Stomach smooth muscle (tissue), 2 donors: ENCODE measurements at regions not wholly inside any gene's neighbourhood (a gene's known extent, or its start where the extent isn't known, plus 50 kb on each side); places are given as distances from the start of the nearest gene placed in this dataset.

ENCODE experiments used
- H3K27ac ChIP-seq: one replicate; pipeline ENCODE4 v1.7.0; 2013; ENCODE audit warnings: mild to moderate bottlenecking, low read length, inconsistent platforms
- H3K27me3 ChIP-seq, 2 donors: one replicate each; pipeline ENCODE4 v1.7.0; 2013; ENCODE audit warnings: low read length in 2 of 2; ENCODE audit not compliant: insufficient read depth in 2 of 2, control insufficient read depth in 1 of 2
- H3K36me3 ChIP-seq, 2 donors: one replicate each; pipeline ENCODE4 v1.7.0; 2013; ENCODE audit warnings: low read length in 2 of 2; ENCODE audit not compliant: control insufficient read depth in 2 of 2, insufficient read depth in 2 of 2
- H3K4me1 ChIP-seq: one replicate; pipeline ENCODE4 v1.7.0; 2013; ENCODE audit warnings: low read length; ENCODE audit not compliant: control insufficient read depth, insufficient read depth
- H3K4me3 ChIP-seq, 2 donors: one replicate each; pipeline ENCODE4 v1.7.0; 2013; ENCODE audit warnings: low read length in 2 of 2
- H3K9ac ChIP-seq, 2 donors: one replicate each; pipeline ENCODE4 v1.7.0; 2013; ENCODE audit warnings: low read length in 2 of 2, mild to moderate bottlenecking in 1 of 2
- H3K9me3 ChIP-seq, 2 donors: one replicate each; pipeline ENCODE4 v1.7.0; 2013; ENCODE audit warnings: low read length in 2 of 2; ENCODE audit not compliant: control insufficient read depth in 2 of 2
- donor health status: healthy.
- donor health status: Pancreatic carcinoma.

DNA sequence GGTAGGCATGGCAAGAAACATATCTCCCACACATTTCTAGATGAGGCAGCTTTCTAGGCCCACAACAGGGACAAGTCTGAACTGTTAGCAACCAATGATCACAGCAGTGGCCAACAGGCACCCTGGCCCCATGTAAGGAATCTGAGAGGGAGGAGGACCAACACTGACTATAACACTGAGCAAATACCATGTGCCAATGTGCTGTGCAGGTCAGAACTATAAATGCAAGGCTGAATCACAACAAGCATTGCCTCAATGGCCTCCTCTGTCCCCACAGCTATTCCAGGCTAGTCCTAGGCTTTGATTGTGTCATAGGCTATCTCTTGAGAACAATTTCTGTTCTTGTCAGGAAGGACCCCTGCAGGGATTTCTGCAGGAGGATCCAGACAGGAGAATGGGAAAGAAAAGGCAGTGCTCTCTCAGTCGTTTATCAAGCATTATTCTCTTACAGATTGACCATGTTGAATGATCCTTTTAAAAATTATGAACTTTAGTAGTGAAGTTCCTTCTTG lies 221.2 kb downstream of the TLE1 start:
- Histone ChIP-seq H3K4me3 (no peak overlapping the region), H3K36me3 (no peaks in the 10 kb centered on the region), H3K9me3 (no peaks in the 10 kb centered on the region), H3K9ac (no peak overlapping the region), H3K27me3 (no peaks in the 10 kb centered on the region), H3K27ac (no peak overlapping the region), H3K4me1 (no peaks in the 10 kb centered on the region)

DNA sequence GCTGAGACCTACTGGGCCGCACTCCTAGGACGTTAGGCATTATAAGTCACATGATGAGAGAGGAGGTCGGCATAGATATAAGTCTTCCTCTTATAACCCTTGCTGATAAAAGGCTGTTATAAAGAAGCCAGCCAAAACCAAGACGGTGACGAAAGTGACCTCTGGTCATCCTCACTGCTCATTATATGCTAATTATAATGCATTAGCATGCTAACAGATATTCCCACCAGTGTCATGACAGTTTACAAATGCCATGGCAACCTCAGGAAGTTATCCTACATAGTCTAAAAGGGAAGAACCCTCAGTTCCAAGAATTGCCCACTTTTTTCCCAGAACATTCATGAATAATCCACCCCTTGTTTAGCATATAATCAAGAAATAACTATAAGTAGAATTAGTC lies 222.4 kb downstream of the TLE1 start:
- no peaks in the 10 kb centered on the region for H3K9me3 ChIP-seq
- no peak overlapping the region for H3K9ac ChIP-seq
- H3K27ac ChIP-seq: no peak overlapping the region

DNA sequence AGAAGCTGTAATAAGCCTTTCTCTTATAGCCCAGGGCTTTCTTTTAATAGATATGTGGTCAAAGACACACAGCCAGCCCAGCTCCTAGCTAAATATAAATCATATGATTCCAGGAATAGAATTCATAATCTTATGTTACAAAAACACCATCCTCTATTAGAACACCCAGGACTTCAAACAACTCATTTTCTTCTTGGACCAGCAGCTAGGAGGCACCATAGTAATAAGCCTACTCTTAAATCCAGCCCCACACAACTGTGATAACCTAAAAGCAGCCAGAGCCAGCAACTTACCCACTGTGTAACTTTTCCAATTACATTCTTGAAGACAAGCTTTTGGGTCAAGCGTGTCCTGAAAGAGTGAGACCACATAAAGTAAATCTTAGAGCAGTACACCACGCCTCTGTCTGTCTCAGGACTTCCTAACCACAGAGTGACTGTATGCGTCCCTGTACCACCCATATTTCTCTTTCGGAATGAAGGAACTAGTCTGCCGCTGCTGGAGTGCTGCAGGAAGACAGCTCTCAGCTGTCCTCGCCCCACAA lies 223.8 kb downstream of the TLE1 start:
- Histone ChIP-seq H3K36me3 (no peaks in the 10 kb centered on the region), H3K27me3 (no peaks in the 10 kb centered on the region), H3K4me1 (no peaks in the 10 kb centered on the region), H3K27ac (no peak overlapping the region), H3K9ac (no peak overlapping the region), H3K4me3 (no peak overlapping the region), H3K9me3 (no peaks in the 10 kb centered on the region)

More for the DNA sequence above, 222.4 kb downstream of the TLE1 start:
- no peak overlapping the region for H3K4me3 ChIP-seq
- H3K36me3 ChIP-seq: no peaks in the 10 kb centered on the region
- no peaks in the 10 kb centered on the region for H3K4me1 ChIP-seq
- H3K27me3 ChIP-seq: no peaks in the 10 kb centered on the region

DNA sequence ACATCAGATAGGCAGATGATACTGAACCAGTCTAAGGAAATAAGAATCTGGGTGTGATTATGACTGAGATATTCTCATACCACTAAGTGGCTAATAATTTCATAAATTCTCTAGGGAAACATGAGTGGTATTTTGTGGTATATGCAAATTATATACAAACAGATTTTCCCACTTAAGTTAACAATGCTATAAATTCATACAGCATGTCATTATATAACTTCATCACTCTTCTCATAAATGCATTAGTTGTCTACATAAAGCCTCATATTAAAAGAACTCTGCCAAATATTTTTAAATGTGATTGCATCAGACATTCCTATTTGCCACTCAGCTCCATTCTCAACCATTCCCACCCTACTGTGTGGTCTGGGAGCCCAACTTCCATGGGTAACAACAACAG lies 226.5 kb downstream of the TLE1 start:
- H3K36me3 ChIP-seq: no peaks in the 10 kb centered on the region
- no peak overlapping the region for H3K9ac ChIP-seq
- no peak overlapping the region for H3K4me3 ChIP-seq
- H3K9me3 ChIP-seq: no peaks in the 10 kb centered on the region
- no peaks in the 10 kb centered on the region for H3K4me1 ChIP-seq
- no peaks in the 10 kb centered on the region for H3K27me3 ChIP-seq
- no peak overlapping the region for H3K27ac ChIP-seq

DNA sequence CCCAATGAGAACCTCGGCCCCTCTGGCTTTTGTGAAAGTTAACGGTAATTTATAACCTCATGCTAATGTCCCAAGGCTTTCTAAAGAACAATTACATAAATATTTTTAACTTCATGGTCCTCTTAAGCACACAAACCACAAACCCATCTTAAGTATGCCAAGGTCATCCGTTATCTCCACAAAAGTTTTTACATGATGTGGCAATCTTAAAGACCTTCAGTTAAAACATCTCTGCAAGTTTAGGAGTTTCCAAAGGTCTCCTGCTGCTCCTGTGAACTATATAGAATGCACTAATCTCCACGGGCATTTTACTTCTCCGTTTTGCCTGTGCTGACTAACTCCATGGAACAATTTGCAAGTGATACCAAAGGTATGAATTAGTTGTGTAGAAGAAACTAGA lies 228.2 kb downstream of the TLE1 start:
- no peak overlapping the region for H3K9ac ChIP-seq
- H3K27me3 ChIP-seq: no peaks in the 10 kb centered on the region
- H3K4me3 ChIP-seq: no peak overlapping the region
- H3K4me1 ChIP-seq: no peaks in the 10 kb centered on the region
- no peaks in the 10 kb centered on the region for H3K9me3 ChIP-seq
- H3K36me3 ChIP-seq: no peaks in the 10 kb centered on the region
- no peak overlapping the region for H3K27ac ChIP-seq

DNA sequence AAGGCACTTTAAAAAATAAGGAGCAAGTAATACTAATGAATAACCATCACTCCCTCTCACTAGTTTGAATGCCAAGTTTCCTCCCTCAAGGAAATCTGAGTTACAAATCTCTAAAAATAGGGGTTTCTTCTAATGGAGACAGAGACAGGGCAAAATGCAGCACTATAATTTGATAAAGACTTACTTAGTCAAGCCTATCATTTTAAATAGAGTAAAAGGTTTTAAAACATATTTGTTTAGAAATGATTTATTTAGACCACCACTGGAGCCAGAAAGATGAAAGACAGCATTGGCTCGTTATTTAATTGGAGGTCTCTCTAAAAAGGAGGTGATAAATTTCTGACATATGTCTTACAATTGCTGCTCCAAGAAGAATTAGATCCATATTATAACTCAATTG lies 228.7 kb downstream of the TLE1 start:
- no peak overlapping the region for H3K9ac ChIP-seq
- no peaks in the 10 kb centered on the region for H3K36me3 ChIP-seq
- H3K27me3 ChIP-seq: no peaks in the 10 kb centered on the region
- H3K4me3 ChIP-seq: no peak overlapping the region
- H3K27ac ChIP-seq: no peak overlapping the region
- H3K9me3 ChIP-seq: no peaks in the 10 kb centered on the region
- H3K4me1 ChIP-seq: no peaks in the 10 kb centered on the region

DNA sequence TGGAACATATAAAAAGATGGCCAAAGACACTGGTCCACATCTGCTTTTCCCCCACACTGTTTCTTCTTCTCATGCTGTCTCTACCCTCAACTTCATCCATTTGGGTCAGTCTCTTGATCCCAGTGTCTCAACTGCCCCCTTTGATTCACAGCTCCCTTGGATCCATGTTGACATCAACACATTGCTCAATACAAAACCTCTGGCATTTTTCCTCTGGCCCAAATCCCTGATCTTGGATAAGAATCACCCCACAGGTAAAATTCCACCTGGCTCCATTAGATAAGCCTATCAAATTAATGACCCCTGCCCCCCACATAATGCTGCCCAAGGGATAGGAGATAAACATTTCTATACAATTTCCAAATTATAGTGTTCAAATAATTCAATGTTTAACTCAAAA lies 229.8 kb downstream of the TLE1 start:
- Histone ChIP-seq H3K4me3 (no peak overlapping the region), H3K27ac (no peak overlapping the region), H3K4me1 (no peaks in the 10 kb centered on the region), H3K9ac (no peak overlapping the region), H3K27me3 (no peaks in the 10 kb centered on the region), H3K36me3 (no peaks in the 10 kb centered on the region), H3K9me3 (no peaks in the 10 kb centered on the region)

DNA sequence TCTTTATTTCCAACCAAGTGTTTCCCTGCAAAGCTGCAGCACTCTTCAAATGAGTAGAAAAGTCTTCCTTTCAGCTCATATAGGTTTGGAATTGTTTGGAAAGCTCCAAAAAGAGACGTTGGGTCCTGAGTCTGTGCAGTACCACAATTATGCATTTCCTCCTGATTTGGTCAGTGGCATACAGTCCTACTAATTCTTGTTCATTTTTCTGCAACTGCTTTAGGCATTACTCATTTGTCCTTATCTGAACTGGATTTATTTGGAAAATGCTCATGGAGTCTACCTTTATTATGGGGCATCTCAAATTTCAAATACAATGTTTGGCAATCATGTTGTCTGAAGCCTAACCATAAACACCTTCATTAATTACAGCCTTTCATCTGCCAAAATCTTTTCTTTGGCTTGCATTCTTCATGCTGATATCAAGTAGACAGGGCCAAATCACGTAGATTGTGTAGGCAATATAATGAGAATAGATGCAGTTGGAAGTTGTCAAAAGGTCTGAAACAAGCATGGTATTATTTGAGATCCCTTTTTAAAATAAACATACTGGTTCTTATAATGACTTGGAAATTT lies 232.8 kb downstream of the TLE1 start:
- no peaks in the 10 kb centered on the region for H3K27me3 ChIP-seq

DNA sequence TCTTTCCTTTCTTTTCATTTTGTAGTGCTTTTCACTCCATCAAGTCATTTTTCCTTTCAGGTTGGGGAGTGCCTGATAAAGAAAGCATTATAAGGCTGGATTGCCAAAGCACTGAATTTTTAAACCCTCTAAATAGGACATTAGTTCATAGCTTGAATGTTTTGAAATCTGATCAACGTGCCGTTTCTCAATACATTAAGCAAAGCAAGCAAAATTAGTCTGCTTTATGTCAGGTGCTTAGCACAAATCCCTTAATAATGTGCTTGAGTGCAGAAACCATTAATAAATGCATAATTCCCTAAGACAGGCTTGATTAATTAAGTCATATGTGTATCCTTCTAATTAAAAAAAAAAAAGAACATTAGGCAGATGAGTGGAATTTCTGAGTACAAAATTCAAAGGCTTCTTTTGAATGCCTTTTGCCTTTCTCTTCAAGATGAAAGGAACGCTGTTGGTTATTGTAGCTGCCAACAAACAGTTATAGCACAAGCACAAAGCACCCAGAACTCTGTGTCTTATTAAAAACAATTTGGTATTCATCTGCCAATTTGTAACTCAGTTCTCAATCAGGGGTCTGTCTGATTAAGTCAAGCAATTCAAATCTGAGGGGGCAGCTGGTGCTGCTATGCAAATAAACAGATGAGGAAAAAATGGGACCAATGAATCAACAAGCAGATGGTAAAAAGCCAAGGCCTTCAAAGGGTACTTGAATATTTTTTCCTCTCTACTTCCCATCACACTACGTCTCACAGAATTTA lies 233.7 kb downstream of the TLE1 start:
- no peaks in the 10 kb centered on the region for H3K9me3 ChIP-seq
- no peak overlapping the region for H3K4me3 ChIP-seq
- no peak overlapping the region for H3K9ac ChIP-seq
- no peaks in the 10 kb centered on the region for H3K4me1 ChIP-seq
- H3K27me3 ChIP-seq: no peaks in the 10 kb centered on the region
- H3K27ac ChIP-seq: no peak overlapping the region
- H3K36me3 ChIP-seq: no peaks in the 10 kb centered on the region

More for the DNA sequence above, 232.8 kb downstream of the TLE1 start:
- H3K36me3 ChIP-seq: no peaks in the 10 kb centered on the region
- H3K4me3 ChIP-seq: no peak overlapping the region
- no peak overlapping the region for H3K27ac ChIP-seq
- no peak overlapping the region for H3K9ac ChIP-seq
- no peaks in the 10 kb centered on the region for H3K9me3 ChIP-seq
- no peaks in the 10 kb centered on the region for H3K4me1 ChIP-seq

DNA sequence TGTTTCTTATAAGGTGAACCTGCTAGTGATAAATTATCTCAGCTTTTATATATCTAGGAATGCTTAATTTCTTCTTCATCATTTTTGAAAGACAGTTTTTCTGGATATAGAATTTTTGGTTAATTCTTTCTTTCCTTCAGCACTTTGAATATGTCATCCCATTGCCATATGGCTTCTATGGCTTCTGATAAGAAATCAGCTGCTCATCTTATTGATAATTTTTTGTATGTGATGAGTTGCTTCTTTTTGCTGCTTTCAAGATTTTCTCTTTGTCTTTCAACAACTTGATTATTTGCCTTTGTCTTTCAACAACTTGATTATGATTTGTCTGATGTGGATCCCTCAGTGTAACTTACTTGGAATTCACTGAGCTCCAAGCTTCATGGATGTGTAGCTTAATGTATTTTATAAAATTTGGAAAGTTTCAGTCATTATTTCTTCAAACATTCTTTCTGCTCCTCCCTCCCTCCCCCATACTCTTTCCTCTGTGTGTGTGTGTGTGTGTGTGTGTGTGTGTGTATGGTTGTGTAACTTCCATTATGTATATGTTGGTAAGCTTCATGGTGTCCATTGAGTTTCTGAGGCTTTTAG lies 243.9 kb downstream of the TLE1 start:
- no peaks in the 10 kb centered on the region for H3K4me1 ChIP-seq
- H3K36me3 ChIP-seq: no peaks in the 10 kb centered on the region
- no peak overlapping the region for H3K27ac ChIP-seq
- H3K4me3 ChIP-seq: no peak overlapping the region
- H3K27me3 ChIP-seq: no peaks in the 10 kb centered on the region
- H3K9me3 ChIP-seq: peaks cover 0 to 9% of the 10 kb centered on the region in 2 donors
- no peak overlapping the region for H3K9ac ChIP-seq
